ENCODE measurements at regions not wholly inside any gene's neighbourhood (a gene's known extent, or its start where the extent isn't known, plus 50 kb on each side); places are given as distances from the start of the nearest gene placed in this dataset.
A peak's percentile ranks its signal among the peaks of the same experiment; 100 is the strongest.
"Not testable (repeated sequence)": the region's sequence is repeated elsewhere in the genome, so short reads cannot be mapped to it uniquely, and the experiment has no call there.

- H3K4me3 ChIP-seq (ENCODE audit: low read depth, low read length), result no peak overlapping the region
- peak; percentile 16 for DNase-seq (ENCODE audit: low read depth)
- TF ChIP-seq CTCF (IDR thresholded peaks at IDR 0.05; ENCODE audit: insufficient read depth, low read length), result no peak
These were observed 59.7 kb upstream of the SLC35C1 start for GRCh38 chr11:45745065-45745811.

DNA sequence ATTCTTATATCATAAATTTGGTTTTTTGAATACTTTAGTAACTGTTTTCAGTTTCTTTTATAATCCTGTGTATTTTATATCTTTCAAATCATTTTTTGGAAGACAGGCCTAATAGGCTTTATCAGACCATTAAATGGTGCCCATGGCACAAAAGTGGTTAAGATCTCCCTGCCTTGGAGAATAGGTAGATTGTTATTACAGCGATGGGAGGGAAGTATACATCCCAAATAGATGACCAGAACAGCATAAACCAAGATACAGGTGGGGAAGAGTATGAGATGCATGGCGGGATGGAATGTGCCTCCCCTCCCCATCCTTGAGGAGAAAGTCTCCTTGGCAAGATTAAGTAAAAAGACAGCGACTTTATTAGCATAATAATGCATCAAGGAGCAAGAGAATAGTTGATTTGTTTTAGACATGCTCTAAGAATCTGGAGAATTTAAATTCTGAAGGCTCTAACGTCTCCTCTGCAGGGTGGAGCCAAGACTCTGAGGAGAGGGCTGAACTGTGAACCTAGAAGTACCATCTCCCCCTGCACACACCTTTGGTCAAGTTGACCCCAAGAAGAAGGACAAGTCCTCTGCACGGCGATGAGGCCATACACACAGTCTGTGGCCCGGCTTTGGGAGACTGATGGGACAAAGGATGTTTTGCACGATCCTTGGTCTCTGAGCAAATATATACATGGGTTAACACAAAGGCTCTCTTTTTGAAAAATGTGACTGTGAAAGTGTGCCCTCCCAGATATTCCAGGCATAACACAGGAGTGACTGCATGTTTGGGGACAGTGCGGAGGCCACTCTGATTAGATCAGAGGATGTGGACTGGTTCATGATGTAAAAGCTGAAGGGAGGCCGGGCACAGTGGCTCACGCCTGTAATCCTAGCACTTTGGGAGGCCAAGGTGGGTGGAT, 61.1 kb upstream of the SLC35C1 start:
- no peak overlapping the region for H3K4me3 ChIP-seq (ENCODE audit: low read depth, low read length)
- no peak for TF ChIP-seq CTCF (IDR thresholded peaks at IDR 0.05; ENCODE audit: insufficient read depth, low read length)
- no peak for DNase-seq (ENCODE audit: low read depth)

GRCh38 chr11:45741582-45741981, 63.4 kb upstream of the SLC35C1 start:
- no peak for DNase-seq (ENCODE audit: low read depth)
- H3K4me3 ChIP-seq (ENCODE audit: low read depth, low read length), result no peak overlapping the region
- TF ChIP-seq CTCF (IDR thresholded peaks at IDR 0.05; ENCODE audit: insufficient read depth, low read length), result no peak

DNA sequence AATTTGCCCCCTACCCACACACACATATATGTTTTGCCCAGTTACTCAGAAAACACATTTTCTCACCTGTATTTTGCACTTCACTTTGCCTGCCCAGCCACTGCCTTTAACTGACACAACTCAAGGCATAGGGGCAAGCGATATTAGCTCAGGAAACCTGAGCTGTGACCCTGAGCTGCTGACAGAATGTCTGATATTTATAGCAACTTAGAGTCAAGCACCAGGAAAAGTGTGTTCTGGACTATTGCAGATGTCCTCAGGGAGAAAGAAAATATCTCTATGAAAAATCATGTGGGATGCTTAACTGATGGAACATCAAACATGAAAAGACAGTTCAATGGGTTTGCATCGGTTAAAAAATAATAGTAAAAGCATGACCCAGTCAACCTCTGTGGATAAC, 63.9 kb upstream of the SLC35C1 start:
- TF ChIP-seq CTCF (IDR thresholded peaks at IDR 0.05; ENCODE audit: insufficient read depth, low read length), result no peak

DNA sequence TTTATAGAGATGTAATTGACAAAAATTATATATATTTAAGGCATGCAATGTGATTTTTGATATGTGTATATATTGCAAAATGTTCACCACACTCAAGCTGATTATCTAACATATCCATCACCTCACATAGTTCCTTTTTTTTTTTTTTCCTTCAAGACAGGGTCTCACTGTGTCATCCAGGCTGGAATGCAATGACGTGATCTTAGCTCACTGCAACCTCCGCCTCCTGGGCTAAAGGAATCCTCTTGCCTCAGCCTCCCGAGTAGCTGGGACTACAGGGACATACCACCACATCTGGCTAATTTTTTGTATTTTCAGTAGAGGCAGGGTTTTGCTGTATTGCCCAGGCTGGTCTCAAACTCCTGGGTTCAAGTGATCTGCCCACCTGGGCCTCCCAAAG, 65.1 kb upstream of the SLC35C1 start:
- H3K4me3 ChIP-seq (ENCODE audit: low read depth, low read length), result no peak overlapping the region

More for the DNA sequence above, 63.9 kb upstream of the SLC35C1 start:
- H3K4me3 ChIP-seq (ENCODE audit: low read depth, low read length), result no peak overlapping the region
- DNase-seq (ENCODE audit: low read depth), result no peak

GRCh38 chr11:45739071-45739470, 65.9 kb upstream of the SLC35C1 start:
- H3K4me3 ChIP-seq (ENCODE audit: low read depth, low read length); DNase-seq (ENCODE audit: low read depth): not testable (repeated sequence)

More for the DNA sequence above, 65.1 kb upstream of the SLC35C1 start:
- TF ChIP-seq CTCF (IDR thresholded peaks at IDR 0.05; ENCODE audit: insufficient read depth, low read length), result no peak
- DNase-seq (ENCODE audit: low read depth), result no peak

- not testable (repeated sequence) for H3K4me3 ChIP-seq (ENCODE audit: low read depth, low read length); DNase-seq (ENCODE audit: low read depth)
These were observed 66.8 kb upstream of the SLC35C1 start for GRCh38 chr11:45738194-45738593.

Data from fibroblast of the aortic adventitia (primary cell).